ENCODE measurements at regions not wholly inside any gene's neighbourhood (a gene's known extent, or its start where the extent isn't known, plus 50 kb on each side); places are given as distances from the start of the nearest gene placed in this dataset.

DNA sequence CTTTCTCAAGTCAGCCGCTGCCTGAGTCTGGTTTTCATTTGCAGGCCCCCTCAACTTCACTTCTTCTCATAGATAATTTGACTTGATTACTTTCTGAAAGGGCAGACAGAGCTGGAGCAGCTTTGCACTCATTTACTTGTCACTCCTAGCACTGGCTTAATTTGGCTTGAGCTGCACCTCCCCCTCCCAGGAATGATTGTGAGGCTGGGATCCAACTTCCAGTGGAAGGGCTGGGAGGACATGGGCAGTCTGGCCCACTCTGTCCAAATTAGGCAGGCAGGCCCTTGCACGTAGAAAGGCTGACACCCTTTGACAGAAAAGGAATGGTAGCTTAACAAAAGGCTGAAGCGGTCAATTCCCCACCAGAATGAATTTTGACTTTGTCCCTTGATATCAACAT lies 453.9 kb downstream of the ETS1 start:
- Histone ChIP-seq H3K4me1 (peaks cover 0 to 10% (median 4%) of the 10 kb centered on the region in 4 donors), H3K36me3 (no peaks in the 10 kb centered on the region), H3K27me3 (no peaks in the 10 kb centered on the region), H3K9me3 (no peaks in the 10 kb centered on the region), H3K27ac (no peak overlapping the region), H3K4me3 (no peak overlapping the region)
- TF ChIP-seq CTCF (IDR thresholded peaks at IDR 0.05), result no peak
- no peak for DNase-seq
- intact Hi-C loops (cut with DNase I; ENCODE audit: low total_unique reads), result no loop called here

GRCh38 chr11:128130052-128130451 lies 457.3 kb downstream of the ETS1 start:
- Histone ChIP-seq H3K27me3 (no peaks in the 10 kb centered on the region), H3K4me1 (peaks cover 0 to 10% (median 4%) of the 10 kb centered on the region in 4 donors), H3K27ac (no peak overlapping the region), H3K9me3 (no peaks in the 10 kb centered on the region), H3K4me3 (no peak overlapping the region), H3K36me3 (no peaks in the 10 kb centered on the region)
- no peak for DNase-seq
- intact Hi-C loops (cut with DNase I; ENCODE audit: low total_unique reads), result no loop called here
- TF ChIP-seq CTCF (IDR thresholded peaks at IDR 0.05), result no peak

DNA sequence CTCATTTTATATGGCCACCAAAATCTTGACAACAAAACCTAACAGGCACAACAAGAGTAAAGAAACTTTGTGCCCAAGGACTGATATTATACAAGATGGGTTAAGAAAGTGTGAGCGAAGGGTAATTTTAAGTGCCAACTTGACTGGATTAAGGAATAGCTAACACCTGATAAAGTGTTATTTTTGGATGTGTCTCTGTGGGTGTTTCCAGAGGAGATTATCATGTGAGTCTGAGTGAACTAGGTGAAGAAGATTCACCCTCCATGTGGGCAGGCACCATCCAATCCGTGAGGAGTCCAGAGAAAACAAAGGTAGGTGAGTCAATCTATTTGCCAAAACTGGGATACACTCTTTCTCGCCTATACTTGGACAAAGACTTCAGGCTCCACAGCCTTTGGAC lies 461.6 kb downstream of the ETS1 start:
- intact Hi-C loops (cut with DNase I; ENCODE audit: low total_unique reads), result no loop called here
- H3K9me3 ChIP-seq, result no peaks in the 10 kb centered on the region
- no peaks in the 10 kb centered on the region for H3K4me1 ChIP-seq
- TF ChIP-seq CTCF (IDR thresholded peaks at IDR 0.05), result no peak
- H3K27me3 ChIP-seq, result no peaks in the 10 kb centered on the region
- no peaks in the 10 kb centered on the region for H3K36me3 ChIP-seq
- no peak overlapping the region for H3K4me3 ChIP-seq
- DNase-seq, result no peak
- no peak overlapping the region for H3K27ac ChIP-seq

GRCh38 chr11:128116885-128117284 lies 470.5 kb downstream of the ETS1 start:
- intact Hi-C loops (cut with DNase I; ENCODE audit: low total_unique reads), result no loop called here
- no peaks in the 10 kb centered on the region for H3K9me3 ChIP-seq

DNA sequence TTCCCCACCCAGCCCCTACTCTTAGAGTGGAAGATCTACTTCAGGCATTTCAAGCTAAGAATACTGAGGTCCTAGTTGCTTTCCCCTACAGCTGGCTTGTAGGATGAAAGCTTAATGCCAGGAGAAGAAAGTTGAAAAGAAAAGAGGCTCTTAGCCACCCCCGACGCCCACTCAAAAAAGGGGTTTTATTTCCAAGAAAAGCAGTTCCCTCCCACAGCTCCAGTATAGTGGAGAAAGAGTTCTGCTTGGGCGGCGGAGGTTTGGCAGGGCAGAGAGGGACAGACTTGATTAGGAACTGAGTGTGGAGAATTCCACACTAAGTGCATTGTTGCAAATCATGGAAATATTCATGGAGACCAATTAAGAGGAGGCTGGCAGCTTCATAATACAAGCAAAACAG lies 470.9 kb downstream of the ETS1 start:
- no peak overlapping the region for H3K4me3 ChIP-seq
- no peak overlapping the region for H3K27ac ChIP-seq
- no peaks in the 10 kb centered on the region for H3K27me3 ChIP-seq
- no peaks in the 10 kb centered on the region for H3K36me3 ChIP-seq
- H3K4me1 ChIP-seq, result peaks cover 0 to 9% (median 0%) of the 10 kb centered on the region in 4 donors
- H3K9me3 ChIP-seq, result no peaks in the 10 kb centered on the region
- no peak for DNase-seq
- TF ChIP-seq CTCF (IDR thresholded peaks at IDR 0.05), result no peak
- intact Hi-C loops (cut with DNase I; ENCODE audit: low total_unique reads), result no loop called here

More at GRCh38 chr11:128116885-128117284, 470.5 kb downstream of the ETS1 start:
- DNase-seq, result no peak
- H3K27ac ChIP-seq, result no peak overlapping the region
- no peak overlapping the region for H3K4me3 ChIP-seq
- no peaks in the 10 kb centered on the region for H3K27me3 ChIP-seq
- TF ChIP-seq CTCF (IDR thresholded peaks at IDR 0.05), result no peak
- H3K36me3 ChIP-seq, result no peaks in the 10 kb centered on the region
- peaks cover 0 to 9% (median 0%) of the 10 kb centered on the region in 4 donors for H3K4me1 ChIP-seq

GRCh38 chr11:128105950-128106349 lies 481.4 kb downstream of the ETS1 start:
- Histone ChIP-seq H3K27me3 (no peaks in the 10 kb centered on the region), H3K9me3 (no peaks in the 10 kb centered on the region), H3K4me3 (no peak overlapping the region), H3K4me1 (no peaks in the 10 kb centered on the region), H3K27ac (no peak overlapping the region), H3K36me3 (no peaks in the 10 kb centered on the region)
- TF ChIP-seq CTCF (IDR thresholded peaks at IDR 0.05), result no peak
- DNase-seq, result no peak
- intact Hi-C loops (cut with DNase I; ENCODE audit: low total_unique reads), result no loop called here

Data from tibial artery (tissue), 4 donors.